Thyroid gland (tissue), 4 donors: ENCODE measurements at regions not wholly inside any gene's neighbourhood (a gene's known extent, or its start where the extent isn't known, plus 50 kb on each side); places are given as distances from the start of the nearest gene placed in this dataset.

Experiments used
- DNase-seq, 2 donors: peaks; one replicate each; pipeline ENCODE4 v3.0.0-alpha.2; 2019
- H3K27ac ChIP-seq, 3 donors: fragments of 200-600 bp; sonication (generic); 1 replicate in 2 of 3; 2 replicates in 1 of 3; pipeline ENCODE4 v1.5.1; 2016 to 2019; ENCODE audit warnings: mild to moderate bottlenecking in 1 of 3, moderate library complexity in 1 of 3
- H3K27me3 ChIP-seq: fragments of 200-600 bp; sonication (generic); one replicate; pipeline ENCODE4 v1.5.1; 2019
- H3K36me3 ChIP-seq, 2 donors: fragments of 200-600 bp; sonication (generic); one replicate each; pipeline ENCODE4 v1.5.1; 2016 to 2019
- H3K4me1 ChIP-seq, 2 donors: fragments of 200-600 bp; sonication (generic); one replicate each; pipeline ENCODE4 v1.5.1; 2017 to 2019
- H3K4me3 ChIP-seq, 3 donors: fragments of 200-600 bp; sonication (generic); replicated peaks in 1 of 3; 1 replicate in 2 of 3; 2 replicates in 1 of 3; pipeline ENCODE4 v1.5.1; 2016; ENCODE audit warnings: mild to moderate bottlenecking in 1 of 3
- H3K9me3 ChIP-seq: fragments of 200-600 bp; sonication (generic); one replicate; pipeline ENCODE4 v1.5.1; 2017
- CTCF ChIP-seq, 6 experiments: fragments of 200-600 bp in 3 of 6; fragments of 450-650 bp in 3 of 6; sonication (generic) in 3 of 6; IDR thresholded peaks; one replicate each; pipeline ENCODE4 v1.5.1; 2016 to 2019; ENCODE audit warnings: antibody characterized with exemption in 6 of 6, mild to moderate bottlenecking in 2 of 6, inconsistent platforms in 1 of 6, moderate library complexity in 1 of 6
- POLR2A ChIP-seq, 2 donors: fragments of 450-650 bp; IDR thresholded peaks; one replicate each; pipeline ENCODE4 v1.6.1; 2017; ENCODE audit warnings: antibody characterized with exemption in 2 of 2, mild to moderate bottlenecking in 2 of 2, moderate library complexity in 1 of 2
- WGBS, 2 donors: methylation state at CpG; one replicate each; pipeline ENCODE4 v1.1.5; 2017; 5-methylcytosine and 5-hydroxymethylcytosine counted together
- intact Hi-C: fragments of 100-400 bp; cut with DNase I; formaldehyde crosslinking; loops from one replicate; pipeline ENCODE4 v1.15.1; 2023

GRCh38 chr12:126481688-126482087 lies 1416.5 kb downstream of the AACS start:
- no peaks in the 10 kb centered on the region for H3K36me3 ChIP-seq
- no peak overlapping the region for H3K4me3 ChIP-seq
- TF ChIP-seq CTCF (IDR thresholded peaks at IDR 0.05) (no peak), POLR2A (IDR thresholded peaks at IDR 0.05) (no peak)
- 88 to 93% methylated on average over 6 of the region's 6 CpGs for WGBS, 2 donors
- no peak overlapping the region for H3K27ac ChIP-seq
- intact Hi-C loops, result no loop called here
- no peaks in the 10 kb centered on the region for H3K4me1 ChIP-seq
- H3K9me3 ChIP-seq, result no peaks in the 10 kb centered on the region
- DNase-seq, result no peak
- no peaks in the 10 kb centered on the region for H3K27me3 ChIP-seq

GRCh38 chr12:126482238-126482889 lies 1417.1 kb downstream of the AACS start:
- Histone ChIP-seq H3K36me3 (no peaks in the 10 kb centered on the region), H3K9me3 (no peaks in the 10 kb centered on the region), H3K27ac (no peak overlapping the region), H3K27me3 (no peaks in the 10 kb centered on the region), H3K4me1 (no peaks in the 10 kb centered on the region), H3K4me3 (no peak overlapping the region)
- TF ChIP-seq POLR2A (IDR thresholded peaks at IDR 0.05), result no peak
- TF ChIP-seq CTCF (IDR thresholded peaks at IDR 0.05), result no peak
- DNase-seq, result no peak
- WGBS, 2 donors, result 69 to 78% methylated on average over 2 of the region's 2 CpGs
- intact Hi-C loops, result no loop called here

DNA sequence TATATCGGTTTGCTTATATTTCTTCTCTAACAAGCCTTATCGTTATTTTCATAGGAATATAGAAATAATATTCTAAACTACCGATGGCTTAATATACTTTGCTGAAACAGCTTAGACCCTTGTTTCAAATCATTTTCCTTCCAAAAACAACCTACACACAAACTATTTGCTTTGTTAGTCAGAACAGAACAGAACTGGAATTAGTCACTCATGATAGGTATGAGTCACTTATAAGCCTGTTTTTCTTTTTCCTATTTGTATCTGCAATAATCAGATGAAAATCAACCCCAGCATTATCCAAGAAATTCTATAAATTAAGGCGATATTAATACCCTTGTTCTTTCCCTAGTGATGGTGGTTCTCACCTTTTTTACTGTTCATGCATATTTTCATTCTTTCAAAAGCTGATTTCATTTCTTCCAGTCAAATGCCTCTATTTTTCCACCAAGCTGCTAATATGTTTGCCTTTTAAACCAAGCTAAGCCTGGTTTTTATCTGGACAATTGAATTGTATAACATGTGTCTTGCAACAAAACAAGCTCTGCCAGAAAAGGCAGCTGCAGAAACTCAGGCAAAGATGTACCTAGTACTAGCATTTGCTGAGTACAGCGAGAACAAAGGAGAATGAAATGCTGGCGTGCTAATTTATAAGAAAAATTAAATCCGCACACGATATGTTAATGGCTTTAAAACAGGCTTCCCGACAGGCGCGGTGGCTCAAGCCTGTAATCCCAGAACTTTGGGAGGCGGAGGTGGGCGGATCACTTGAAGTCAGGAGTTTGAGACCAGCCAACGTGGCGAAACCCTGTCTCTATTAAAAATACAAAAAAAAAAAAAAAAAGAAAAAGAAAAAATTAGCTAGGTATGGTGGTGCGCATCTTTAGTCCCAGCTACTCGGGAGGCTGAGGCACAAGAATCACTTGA lies 1418.2 kb downstream of the AACS start:
- Histone ChIP-seq H3K27ac (no peak overlapping the region), H3K27me3 (no peaks in the 10 kb centered on the region), H3K9me3 (no peaks in the 10 kb centered on the region), H3K4me3 (no peak overlapping the region), H3K4me1 (no peaks in the 10 kb centered on the region), H3K36me3 (no peaks in the 10 kb centered on the region)
- 76 to 86% methylated on average over 17 of the region's 17 CpGs for WGBS, 2 donors
- no peak for DNase-seq
- no peak for TF ChIP-seq POLR2A (IDR thresholded peaks at IDR 0.05)
- no peak for TF ChIP-seq CTCF (IDR thresholded peaks at IDR 0.05)
- intact Hi-C loops, result no loop called here

GRCh38 chr12:126487431-126487980 lies 1422.3 kb downstream of the AACS start:
- intact Hi-C loops, result no loop called here

More at GRCh38 chr12:126487431-126487980, 1422.3 kb downstream of the AACS start:
- Histone ChIP-seq H3K9me3 (no peaks in the 10 kb centered on the region), H3K4me3 (no peak overlapping the region), H3K36me3 (no peaks in the 10 kb centered on the region), H3K27ac (no peak overlapping the region), H3K4me1 (no peaks in the 10 kb centered on the region), H3K27me3 (no peaks in the 10 kb centered on the region)
- no peak for DNase-seq
- 88 to 90% methylated on average over 4 of the region's 4 CpGs for WGBS, 2 donors
- no peak for TF ChIP-seq POLR2A (IDR thresholded peaks at IDR 0.05)
- no peak for TF ChIP-seq CTCF (IDR thresholded peaks at IDR 0.05)
